Adrenal gland (tissue), 9 donors: ENCODE measurements at regions not wholly inside any gene's neighbourhood (a gene's known extent, or its start where the extent isn't known, plus 50 kb on each side); places are given as distances from the start of the nearest gene placed in this dataset.

Experiments
- DNase-seq, 7 donors: peaks; one replicate each; pipeline ENCODE4 v3.0.0-alpha.2; 2019 to 2020
- H3K27ac ChIP-seq, 5 donors: fragments of 200-600 bp; sonication (generic) in 4 of 5; 1 replicate in 3 of 5; 2 replicates in 2 of 5; pipeline versions ENCODE4 v1.5.1 to v1.8.0; 2016 to 2020; ENCODE audit warnings: mild to moderate bottlenecking in 1 of 5
- H3K27me3 ChIP-seq: fragments of 200-600 bp; 2 replicates; pipeline ENCODE4 v1.8.0; 2021
- H3K36me3 ChIP-seq, 2 donors: fragments of 200-600 bp; replicated peaks in 1 of 2; 1 replicate in 1 of 2; 2 replicates in 1 of 2; pipeline versions ENCODE4 v1.5.1 to v1.8.0; 2018 to 2022
- H3K4me1 ChIP-seq, 2 donors: fragments of 200-600 bp; replicated peaks in 1 of 2; 1 replicate in 1 of 2; 2 replicates in 1 of 2; pipeline versions ENCODE4 v1.5.1 to v1.8.0; 2018 to 2021
- H3K4me3 ChIP-seq, 4 donors: fragments of 200-600 bp; sonication (generic) in 3 of 4; one replicate each; pipeline ENCODE4 v1.5.1; 2016 to 2018
- H3K9me3 ChIP-seq, 3 donors: fragments of 200-600 bp; sonication (generic) in 1 of 3; replicated peaks in 1 of 3; 1 replicate in 2 of 3; 2 replicates in 1 of 3; pipeline versions ENCODE4 v1.5.1 to v1.8.0; 2016 to 2021
- POLR2A ChIP-seq, 2 donors: fragments of 450-650 bp; IDR thresholded peaks; one replicate each; pipeline ENCODE4 v1.6.1; 2017; ENCODE audit warnings: antibody characterized with exemption in 2 of 2, mild to moderate bottlenecking in 2 of 2, moderate library complexity in 1 of 2
- WGBS, 4 donors: extraction: QIAGEN DNeasy Blood & Tissue Kit in 2 of 4; methylation state at CpG; one replicate each; pipeline versions ENCODE4 v1.1.5 to v1.1.7; 2013 to 2017; 5-methylcytosine and 5-hydroxymethylcytosine counted together
- intact Hi-C, 2 donors: fragments of 100-400 bp; cut with DNase I; formaldehyde crosslinking; loops; one replicate each; pipeline versions ENCODE4 v1.14.1 to v1.15.0; 2022 to 2023
- TF ChIP-seq, protein P1 (sequence below), 6 experiments: fragments of 450-650 bp in 4 of 6; fragments of 200-600 bp in 2 of 6; sonication (generic) in 1 of 6; IDR thresholded peaks; 1 replicate in 5 of 6; 2 replicates in 1 of 6; pipeline versions ENCODE4 v1.5.1 to v1.8.0; 2016 to 2021; ENCODE audit warnings: antibody characterized with exemption in 6 of 6, mild to moderate bottlenecking in 2 of 6, moderate library complexity in 1 of 6
- donor health status: healthy with polysubstance abuse.
- donor health status: Bipolar disorder and iron deficiency.
- donor health status: DM: yes; HTN: yes; CAD: no.
- donor health status: DM: no; HTN: no; CAD: no.
- donor health status: DM: no; HTN: no; CAD: no.

DNA sequence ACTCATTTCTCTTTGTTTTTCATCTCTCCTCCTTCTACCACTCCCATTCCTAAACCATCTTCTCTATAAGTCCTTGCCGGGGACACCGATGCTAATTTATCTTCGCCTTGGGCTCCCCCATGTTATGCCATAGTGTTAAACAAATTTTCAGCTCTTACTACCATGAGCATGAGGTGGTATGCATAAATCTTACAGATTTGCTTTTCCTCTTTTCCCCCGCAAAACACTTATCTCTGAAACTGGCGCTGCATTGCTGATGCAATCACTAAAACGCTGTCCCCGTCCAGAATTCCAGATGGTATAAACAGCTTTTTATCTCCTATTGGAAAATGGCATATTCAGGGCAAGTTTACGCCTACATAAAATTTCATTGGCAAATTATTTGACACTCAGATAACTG, 673.6 kb upstream of the CDH8 start:
- H3K27me3 ChIP-seq, result no peaks in the 10 kb centered on the region
- WGBS, 4 donors, result 63 to 74% (median 66%) methylated on average over 8 of the region's 8 CpGs
- DNase-seq, result no peak

DNA sequence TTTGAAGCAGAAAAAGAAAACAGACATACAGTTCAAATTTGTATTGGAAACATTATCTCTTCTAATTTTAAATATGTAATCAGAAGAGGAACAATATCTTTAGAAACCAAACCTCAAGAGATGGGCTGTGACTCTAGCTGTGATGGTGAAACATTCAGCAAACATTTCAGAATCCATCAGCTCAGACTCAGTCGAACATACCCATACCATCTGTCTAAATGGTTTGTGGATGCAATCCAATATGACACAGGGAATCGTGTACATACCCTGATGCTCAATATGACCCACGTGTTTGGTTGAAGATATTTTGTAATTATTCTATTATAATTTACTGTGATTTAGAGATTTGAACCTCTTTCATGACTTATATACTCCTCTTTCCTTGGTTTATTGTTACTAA, 665.2 kb upstream of the CDH8 start:
- DNase-seq, result no peak
- Histone ChIP-seq H3K27me3 (no peaks in the 10 kb centered on the region), H3K9me3 (no peaks in the 10 kb centered on the region), H3K4me1 (no peaks in the 10 kb centered on the region), H3K36me3 (no peaks in the 10 kb centered on the region), H3K27ac (no peak overlapping the region), H3K4me3 (no peak overlapping the region)
- TF ChIP-seq, protein P1, sequence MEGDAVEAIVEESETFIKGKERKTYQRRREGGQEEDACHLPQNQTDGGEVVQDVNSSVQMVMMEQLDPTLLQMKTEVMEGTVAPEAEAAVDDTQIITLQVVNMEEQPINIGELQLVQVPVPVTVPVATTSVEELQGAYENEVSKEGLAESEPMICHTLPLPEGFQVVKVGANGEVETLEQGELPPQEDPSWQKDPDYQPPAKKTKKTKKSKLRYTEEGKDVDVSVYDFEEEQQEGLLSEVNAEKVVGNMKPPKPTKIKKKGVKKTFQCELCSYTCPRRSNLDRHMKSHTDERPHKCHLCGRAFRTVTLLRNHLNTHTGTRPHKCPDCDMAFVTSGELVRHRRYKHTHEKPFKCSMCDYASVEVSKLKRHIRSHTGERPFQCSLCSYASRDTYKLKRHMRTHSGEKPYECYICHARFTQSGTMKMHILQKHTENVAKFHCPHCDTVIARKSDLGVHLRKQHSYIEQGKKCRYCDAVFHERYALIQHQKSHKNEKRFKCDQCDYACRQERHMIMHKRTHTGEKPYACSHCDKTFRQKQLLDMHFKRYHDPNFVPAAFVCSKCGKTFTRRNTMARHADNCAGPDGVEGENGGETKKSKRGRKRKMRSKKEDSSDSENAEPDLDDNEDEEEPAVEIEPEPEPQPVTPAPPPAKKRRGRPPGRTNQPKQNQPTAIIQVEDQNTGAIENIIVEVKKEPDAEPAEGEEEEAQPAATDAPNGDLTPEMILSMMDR (IDR thresholded peaks at IDR 0.05), result no peak
- no peak for TF ChIP-seq POLR2A (IDR thresholded peaks at IDR 0.05)
- intact Hi-C loops, result no loop called here
- 86 to 89% (median 87%) methylated on average over 3 of the region's 3 CpGs for WGBS, 4 donors

More for the DNA sequence above, 673.6 kb upstream of the CDH8 start:
- Histone ChIP-seq H3K27ac (no peak overlapping the region), H3K4me1 (no peaks in the 10 kb centered on the region), H3K9me3 (no peaks in the 10 kb centered on the region), H3K4me3 (no peak overlapping the region), H3K36me3 (no peaks in the 10 kb centered on the region)
- intact Hi-C loops, result no loop called here
- TF ChIP-seq, protein P1 (IDR thresholded peaks at IDR 0.05), result no peak
- no peak for TF ChIP-seq POLR2A (IDR thresholded peaks at IDR 0.05)

DNA sequence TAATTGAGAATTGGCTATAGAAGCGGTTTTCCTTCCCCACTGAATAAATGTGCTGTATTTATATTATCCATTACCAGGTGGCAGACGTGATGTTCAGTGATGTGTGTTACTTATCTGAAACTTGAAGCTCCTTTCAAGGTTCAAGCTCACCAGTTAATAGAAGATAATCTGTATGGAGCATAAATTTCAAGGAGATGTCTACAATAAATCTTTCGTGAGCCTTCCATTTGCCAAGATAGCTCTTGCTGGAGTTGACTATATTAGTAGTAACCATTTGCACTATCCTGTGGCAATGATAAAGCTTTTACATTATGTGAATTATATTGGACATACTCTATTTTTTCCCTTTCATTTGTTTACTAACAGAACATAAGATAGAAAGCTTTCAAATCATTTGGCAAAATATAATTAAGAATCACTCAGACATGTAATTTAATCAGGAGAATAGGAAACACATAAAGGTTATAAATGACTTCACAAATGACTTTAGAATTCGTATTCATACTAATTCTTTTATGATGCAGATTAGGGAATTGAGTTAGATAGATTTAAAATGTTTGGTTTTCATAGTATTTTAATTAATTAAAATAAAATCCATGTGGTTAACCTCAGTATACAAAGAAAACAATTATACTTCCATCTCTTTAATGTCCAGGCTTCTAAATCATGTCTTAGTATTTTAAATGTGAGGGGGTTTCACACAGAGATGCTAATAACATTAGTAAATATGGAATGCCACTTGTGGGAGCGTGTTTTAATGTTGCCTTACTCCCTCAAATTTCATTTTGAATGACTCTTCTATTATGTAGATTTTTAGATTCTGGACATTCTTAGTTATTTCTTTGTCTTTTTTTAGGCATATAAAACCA, 664.4 kb upstream of the CDH8 start:
- H3K9me3 ChIP-seq, result no peaks in the 10 kb centered on the region
- no peaks in the 10 kb centered on the region for H3K27me3 ChIP-seq
- DNase-seq, result no peak
- no peaks in the 10 kb centered on the region for H3K36me3 ChIP-seq
- no peak for TF ChIP-seq POLR2A (IDR thresholded peaks at IDR 0.05)
- TF ChIP-seq, protein P1 (IDR thresholded peaks at IDR 0.05), result no peak
- H3K4me3 ChIP-seq, result no peak overlapping the region
- no peak overlapping the region for H3K27ac ChIP-seq
- intact Hi-C loops, result no loop called here
- WGBS, 4 donors, result 49 to 55% (median 50%) methylated on average over 5 of the region's 5 CpGs
- H3K4me1 ChIP-seq, result no peaks in the 10 kb centered on the region

DNA sequence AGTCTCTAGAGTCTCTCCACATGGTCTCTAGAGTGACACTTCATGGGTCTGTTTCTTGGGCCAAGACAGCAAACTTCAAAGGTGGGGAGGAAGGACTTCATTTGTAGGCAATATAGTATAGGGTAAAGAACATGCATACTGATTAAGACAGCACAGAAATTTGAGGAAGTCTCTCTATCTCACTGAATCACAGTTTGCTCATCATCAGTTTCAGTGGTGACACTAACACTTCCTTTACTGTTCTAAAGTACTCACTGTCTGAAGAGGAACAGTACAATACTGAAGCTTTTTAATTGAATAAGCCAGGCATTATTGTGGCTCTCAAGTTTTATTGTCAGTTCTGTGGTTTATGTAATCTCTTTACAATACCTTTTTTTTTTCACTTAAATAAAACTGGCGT, 656.4 kb upstream of the CDH8 start:
- DNase-seq, result no peak
- Histone ChIP-seq H3K27ac (no peak overlapping the region), H3K27me3 (no peaks in the 10 kb centered on the region), H3K9me3 (no peaks in the 10 kb centered on the region), H3K4me3 (no peak overlapping the region), H3K4me1 (no peaks in the 10 kb centered on the region), H3K36me3 (no peaks in the 10 kb centered on the region)
- WGBS, 4 donors, result 77 to 81% (median 78%) methylated on average over 1 of the region's 1 CpG
- intact Hi-C loops, result no loop called here
- no peak for TF ChIP-seq POLR2A (IDR thresholded peaks at IDR 0.05)
- TF ChIP-seq, protein P1 (IDR thresholded peaks at IDR 0.05), result no peak
